GM19463 (cell line): ENCODE measurements at regions not wholly inside any gene's neighbourhood (a gene's known extent, or its start where the extent isn't known, plus 50 kb on each side); places are given as distances from the start of the nearest gene placed in this dataset.

Experiments
- ATAC-seq: cut with Tn5 transposase; IDR thresholded peaks from one replicate; pipeline ENCODE4 v1.9.1; 2021; ENCODE audit warnings: mild to moderate bottlenecking, moderate library complexity; ENCODE audit not compliant: unreplicated experiment

GRCh38 chr2:8484502-8485283, 197.2 kb upstream of the ID2 start:
- ATAC-seq: no peak

GRCh38 chr2:8485736-8486135, 196.1 kb upstream of the ID2 start:
- ATAC-seq: no peak

GRCh38 chr2:8486141-8486540, 195.7 kb upstream of the ID2 start:
- ATAC-seq: no peak

- ATAC-seq: peak; percentile 20
Observed at GRCh38 chr2:8487461-8487932, 194.4 kb upstream of the ID2 start.

DNA sequence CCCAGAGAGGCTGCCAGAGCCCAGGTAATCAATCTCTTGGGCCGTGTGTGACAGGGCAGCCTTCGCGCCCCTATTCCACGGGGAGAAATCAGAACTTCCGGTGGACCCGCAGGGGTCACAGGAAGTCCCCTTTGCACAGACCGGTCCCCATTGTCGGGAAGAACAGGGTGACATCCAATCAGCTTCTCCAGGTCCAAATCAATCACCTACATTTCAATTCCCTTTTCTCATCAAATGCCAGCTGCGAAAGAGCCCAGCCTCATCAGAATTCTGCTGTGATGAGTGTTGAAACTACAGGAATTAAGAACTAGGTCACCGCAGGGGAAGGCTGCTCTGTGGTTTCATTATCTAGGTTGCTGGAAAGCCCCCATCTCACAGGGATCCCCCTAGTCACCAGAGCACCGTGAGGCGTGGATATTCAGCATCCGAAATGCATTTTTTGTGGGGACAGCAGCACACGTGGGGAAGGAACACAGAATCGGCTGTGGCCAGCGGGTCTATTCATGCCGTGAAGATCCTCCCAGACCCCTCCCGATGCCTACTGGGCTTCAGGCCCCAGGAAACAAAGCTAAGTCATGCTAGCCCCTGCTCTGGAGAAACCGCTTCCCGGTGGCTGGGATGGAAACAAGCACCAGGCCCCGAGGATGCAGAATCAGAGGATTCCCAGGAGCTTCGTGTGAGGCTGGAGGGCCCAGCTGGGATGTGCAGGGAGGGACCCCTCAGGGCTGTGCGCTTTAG, 193.7 kb upstream of the ID2 start:
- ATAC-seq: peak; percentile 84

DNA sequence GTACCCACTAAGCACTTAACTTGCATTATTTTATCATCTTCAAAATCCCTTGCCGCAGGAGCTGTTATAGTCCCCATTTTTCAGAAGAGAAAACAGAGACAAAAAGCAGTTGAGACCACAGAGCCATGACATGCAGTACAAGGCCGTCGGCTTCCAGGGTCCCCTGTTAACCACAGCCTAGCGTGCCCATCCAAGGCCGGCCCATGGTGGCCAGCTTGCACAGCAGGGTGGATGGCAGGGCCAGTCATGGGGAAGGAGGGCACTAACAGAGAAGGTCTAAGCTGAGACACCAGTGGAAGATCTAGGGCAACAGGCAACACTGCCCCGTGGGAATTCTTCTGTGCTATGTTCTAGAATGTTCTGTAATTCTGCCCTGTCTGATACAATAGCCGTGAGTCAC, 192.6 kb upstream of the ID2 start:
- no peak for ATAC-seq

DNA sequence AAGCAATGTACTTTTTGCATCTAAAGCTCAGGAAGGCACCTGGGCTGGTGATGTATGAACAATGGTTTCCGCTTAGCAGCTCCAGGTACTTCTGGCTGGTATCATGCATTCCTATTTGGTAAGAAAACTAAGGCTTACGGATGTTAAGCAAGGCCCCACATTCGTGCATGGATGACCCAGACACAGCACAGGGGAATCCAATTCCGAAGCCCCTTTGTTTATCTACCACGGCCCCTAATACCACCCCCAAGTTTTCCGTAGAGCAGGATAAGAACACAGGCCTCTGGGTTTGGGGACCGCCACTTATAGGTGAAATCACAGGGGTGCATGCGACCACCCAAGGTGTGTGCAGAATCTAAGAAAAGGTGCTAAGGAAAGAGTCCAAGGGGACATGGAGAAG, 192.1 kb upstream of the ID2 start:
- ATAC-seq: no peak

GRCh38 chr2:8490166-8490721, 191.6 kb upstream of the ID2 start:
- ATAC-seq: no peak

DNA sequence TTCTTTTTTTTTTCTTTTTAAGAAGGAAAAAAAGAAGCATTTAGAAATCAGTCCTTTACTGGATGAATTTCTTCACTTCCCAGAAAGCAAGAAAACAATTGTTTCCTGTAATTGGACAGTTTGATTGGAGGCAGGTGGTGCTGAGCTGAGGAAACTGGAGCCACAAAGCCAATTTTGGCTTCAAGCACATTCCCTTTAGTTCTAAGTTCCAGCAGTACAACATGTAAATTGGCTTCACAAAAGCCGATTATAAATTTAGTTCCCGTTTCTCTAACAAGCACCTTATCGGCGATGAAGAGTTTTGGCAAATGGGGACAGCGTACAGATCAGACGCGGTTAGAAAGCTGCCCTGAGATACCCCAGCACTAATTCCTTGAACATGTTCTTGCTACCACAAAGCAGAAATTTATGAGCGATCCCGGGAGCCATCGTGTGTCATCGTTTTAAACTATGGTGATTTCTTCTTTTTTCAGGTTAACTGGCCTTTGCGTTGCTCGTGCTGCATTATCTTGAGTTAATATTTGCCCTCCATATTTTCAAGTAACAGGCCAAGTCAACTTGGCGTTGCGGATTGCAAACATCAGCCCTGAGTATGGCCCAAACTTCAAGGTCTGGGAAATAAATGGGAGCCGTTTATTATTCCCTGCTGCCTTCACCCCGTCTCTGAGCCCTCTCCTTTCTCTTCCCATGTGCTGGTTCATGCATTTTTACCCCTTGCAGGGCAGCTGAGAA, 190.4 kb upstream of the ID2 start:
- no peak for ATAC-seq

DNA sequence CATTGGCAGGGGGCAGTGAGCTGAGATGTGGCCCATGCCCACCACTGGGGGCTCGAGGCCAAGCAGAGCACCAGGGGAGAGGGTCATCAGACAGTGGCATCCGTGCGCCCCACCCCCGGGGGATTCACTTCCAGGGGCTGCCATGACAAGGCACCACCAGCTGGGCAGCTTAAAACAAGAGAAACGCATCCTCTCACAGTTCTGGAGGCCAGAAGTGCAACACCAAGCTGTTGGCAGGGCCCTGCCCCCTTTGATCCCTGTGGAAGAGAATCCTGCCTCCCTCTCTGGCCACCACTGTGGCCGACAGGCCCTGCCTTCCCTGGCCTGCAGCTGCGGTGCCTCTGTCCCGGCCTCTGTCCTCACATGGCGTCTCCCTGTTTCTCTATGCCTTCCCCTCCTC, 187.7 kb upstream of the ID2 start:
- ATAC-seq: no peak

GRCh38 chr2:8494589-8494988, 187.3 kb upstream of the ID2 start:
- ATAC-seq: no peak

DNA sequence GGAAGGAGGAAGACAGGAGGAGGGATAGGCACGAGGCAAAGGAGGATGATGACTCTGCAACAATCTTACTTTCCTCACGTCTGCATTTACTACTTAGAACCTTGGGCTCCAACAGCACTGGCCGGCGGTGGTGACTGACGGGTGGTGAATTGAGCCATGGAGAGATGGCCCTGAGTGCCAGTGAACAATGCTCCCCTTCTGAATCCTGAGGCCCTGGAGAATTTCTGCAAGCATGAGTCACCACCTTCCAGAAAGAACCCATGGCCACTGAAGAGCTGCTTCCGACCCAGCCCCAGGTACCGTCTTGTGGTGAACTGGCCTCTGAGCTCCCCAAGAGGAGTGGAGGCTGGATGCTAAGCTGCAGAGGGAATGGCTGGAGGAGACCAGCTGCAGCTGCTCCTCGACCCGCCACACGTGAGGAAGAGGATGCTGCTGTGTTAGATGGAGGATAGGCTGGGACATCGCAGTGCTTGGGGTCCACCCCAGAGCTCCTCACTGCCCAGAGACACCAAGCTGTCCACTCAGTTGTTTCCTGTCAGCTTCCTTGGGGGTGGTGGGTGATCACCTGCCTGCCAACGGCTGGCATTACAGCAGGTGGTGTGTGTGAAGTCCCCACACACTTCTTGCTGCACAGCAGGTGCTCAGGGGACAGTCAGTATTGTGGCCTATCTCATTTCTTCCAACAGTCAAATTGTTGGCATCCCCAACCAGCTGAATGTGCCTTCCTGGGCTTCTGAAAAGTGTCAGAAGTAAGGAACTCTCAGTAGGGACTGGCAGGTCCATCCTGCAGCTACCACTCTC, 186.5 kb upstream of the ID2 start:
- ATAC-seq: no peak

DNA sequence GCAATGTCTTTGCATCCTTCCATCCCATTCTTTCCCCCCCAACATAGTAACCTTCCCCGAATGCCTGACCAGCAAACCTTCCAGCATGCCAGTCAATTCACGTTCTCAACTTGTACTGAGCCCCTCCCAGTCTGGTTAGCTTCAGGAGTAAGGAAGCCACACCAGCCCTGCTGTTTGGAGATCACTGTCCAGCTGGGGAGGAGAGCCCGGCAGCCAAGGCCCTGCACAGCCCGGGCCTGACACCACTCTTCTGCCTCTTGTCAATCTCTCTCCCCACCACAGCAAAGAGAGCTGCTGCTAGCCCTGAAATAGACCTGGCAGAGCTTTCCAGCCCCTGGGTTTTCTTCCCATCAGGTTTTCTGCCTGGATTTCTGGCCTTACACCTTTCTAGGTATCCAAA, 185.8 kb upstream of the ID2 start:
- ATAC-seq: no peak

DNA sequence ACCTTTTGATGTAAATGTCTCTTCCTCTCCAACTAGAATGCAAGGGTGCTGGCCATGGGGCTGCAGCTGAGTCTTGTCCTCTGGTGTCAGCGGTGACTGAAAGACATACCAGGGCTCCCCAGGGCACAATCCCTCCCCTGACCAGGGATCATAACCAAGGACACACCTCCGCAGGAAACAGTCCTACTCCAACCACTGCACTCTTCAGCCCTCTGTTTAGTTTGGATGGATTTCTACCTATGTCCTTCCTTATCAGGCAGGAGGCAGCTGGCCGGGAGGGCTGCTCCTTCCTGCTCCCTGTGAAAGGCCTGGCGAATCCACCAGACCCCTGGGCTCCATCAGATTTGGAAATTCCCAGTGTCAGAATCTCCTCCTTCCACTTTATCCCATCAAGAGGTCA, 185.2 kb upstream of the ID2 start:
- no peak for ATAC-seq

DNA sequence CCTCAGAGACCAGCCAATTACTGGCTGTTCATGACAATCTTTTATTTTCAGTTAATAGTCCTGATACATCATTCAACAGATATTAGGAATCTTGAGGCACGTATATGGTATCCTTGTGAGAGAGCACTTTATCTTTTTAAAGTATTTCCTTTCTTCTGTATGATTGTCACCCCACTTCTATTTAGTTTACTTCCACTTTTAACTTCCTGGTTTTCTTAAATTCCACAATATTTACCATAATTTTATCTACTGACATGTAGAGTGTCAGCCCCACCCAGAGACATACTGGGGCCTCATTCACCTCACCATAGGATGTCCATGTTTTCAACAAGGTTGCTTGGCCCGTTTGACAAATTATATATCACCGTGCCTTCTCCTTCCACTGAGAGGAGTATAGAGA, 182.9 kb upstream of the ID2 start:
- no peak for ATAC-seq

GRCh38 chr2:8500124-8501054, 181.5 kb upstream of the ID2 start:
- no peak for ATAC-seq

DNA sequence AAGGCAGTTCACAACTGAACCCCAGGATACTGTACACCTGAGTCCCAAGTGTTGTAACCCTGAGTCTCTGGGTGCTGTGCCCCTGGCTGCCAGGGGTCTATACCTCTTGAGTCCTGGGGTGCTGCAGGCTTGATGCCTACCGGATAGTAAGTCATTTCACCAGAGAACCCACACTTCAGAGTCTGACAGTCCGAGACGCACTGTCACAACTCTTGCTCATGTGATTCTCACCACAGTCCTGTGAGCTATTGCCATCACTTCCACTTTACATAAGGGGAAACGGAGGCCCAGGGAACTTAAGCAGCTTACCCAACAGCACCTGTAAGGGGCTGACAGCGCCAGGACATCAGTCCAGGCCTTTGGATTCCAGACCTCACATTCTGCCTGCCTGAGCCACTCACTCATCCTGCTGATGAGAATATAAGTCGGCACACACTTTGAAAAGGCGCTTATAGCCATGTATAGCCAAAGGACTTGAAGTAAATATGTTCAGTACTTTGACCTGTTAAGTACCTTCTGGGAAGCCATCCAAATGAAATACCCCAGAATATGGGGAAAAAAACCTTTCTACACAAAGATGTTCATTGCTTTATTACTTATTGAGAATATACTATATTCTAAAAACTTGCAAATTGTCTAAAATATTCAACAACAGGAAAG, 180.7 kb upstream of the ID2 start:
- no peak for ATAC-seq

GRCh38 chr2:8502316-8502715, 179.5 kb upstream of the ID2 start:
- ATAC-seq: no peak

GRCh38 chr2:8505311-8505920, 176.4 kb upstream of the ID2 start:
- no peak for ATAC-seq
